ENCODE measurements at regions not wholly inside any gene's neighbourhood (a gene's known extent, or its start where the extent isn't known, plus 50 kb on each side); places are given as distances from the start of the nearest gene placed in this dataset.

DNA sequence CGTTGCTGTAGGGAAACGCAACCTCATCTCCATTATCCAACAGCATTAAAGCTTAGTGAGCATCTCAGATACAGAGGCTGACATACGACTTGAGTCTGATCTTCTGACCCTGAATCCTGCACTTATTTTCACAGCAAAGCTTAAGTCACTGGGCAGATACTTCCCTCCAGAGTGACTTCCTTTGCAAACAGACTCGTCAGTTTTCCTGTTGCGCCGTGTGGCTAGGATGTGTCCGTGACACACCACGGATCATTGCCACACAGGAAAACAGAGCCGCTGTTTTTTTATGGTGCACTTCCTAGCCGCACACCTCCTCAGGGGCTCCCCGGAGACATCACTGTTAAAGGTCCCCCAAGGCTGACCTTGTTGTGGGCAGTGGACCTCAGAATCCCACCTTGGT lies 94.9 kb upstream of the MKI67 start:
- no peak for TF ChIP-seq EZH2 (IDR thresholded peaks at IDR 0.05; ENCODE audit: borderline replicate concordance, low read length)
- TF ChIP-seq, protein P1, sequence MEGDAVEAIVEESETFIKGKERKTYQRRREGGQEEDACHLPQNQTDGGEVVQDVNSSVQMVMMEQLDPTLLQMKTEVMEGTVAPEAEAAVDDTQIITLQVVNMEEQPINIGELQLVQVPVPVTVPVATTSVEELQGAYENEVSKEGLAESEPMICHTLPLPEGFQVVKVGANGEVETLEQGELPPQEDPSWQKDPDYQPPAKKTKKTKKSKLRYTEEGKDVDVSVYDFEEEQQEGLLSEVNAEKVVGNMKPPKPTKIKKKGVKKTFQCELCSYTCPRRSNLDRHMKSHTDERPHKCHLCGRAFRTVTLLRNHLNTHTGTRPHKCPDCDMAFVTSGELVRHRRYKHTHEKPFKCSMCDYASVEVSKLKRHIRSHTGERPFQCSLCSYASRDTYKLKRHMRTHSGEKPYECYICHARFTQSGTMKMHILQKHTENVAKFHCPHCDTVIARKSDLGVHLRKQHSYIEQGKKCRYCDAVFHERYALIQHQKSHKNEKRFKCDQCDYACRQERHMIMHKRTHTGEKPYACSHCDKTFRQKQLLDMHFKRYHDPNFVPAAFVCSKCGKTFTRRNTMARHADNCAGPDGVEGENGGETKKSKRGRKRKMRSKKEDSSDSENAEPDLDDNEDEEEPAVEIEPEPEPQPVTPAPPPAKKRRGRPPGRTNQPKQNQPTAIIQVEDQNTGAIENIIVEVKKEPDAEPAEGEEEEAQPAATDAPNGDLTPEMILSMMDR (conservative IDR thresholded peaks at IDR 0.05 in 1 of 2, IDR thresholded peaks at IDR 0.05 in 1 of 2; ENCODE audit: extremely low read depth in 1 of 2, insufficient read depth in 1 of 2, low read depth in 1 of 2, low read length in 2 of 2), result no peak

All from mammary epithelial cell (primary cell).